Fibroblast of skin of scalp (primary cell): ENCODE measurements at regions not wholly inside any gene's neighbourhood (a gene's known extent, or its start where the extent isn't known, plus 50 kb on each side); places are given as distances from the start of the nearest gene placed in this dataset.

Experiments
- DNase-seq: peaks from one replicate; pipeline ENCODE4 v3.0.0-alpha.2; 2013

GRCh38 chr14:98069712-98070171 lies 1202.3 kb downstream of the BCL11B start:
- peak; percentile 79 for DNase-seq

GRCh38 chr14:98070536-98070935 lies 1201.5 kb downstream of the BCL11B start:
- DNase-seq: peak; percentile 32

GRCh38 chr14:98074111-98074510 lies 1197.9 kb downstream of the BCL11B start:
- no peak for DNase-seq

GRCh38 chr14:98077176-98077575 lies 1194.8 kb downstream of the BCL11B start:
- DNase-seq: no peak

- DNase-seq: no peak
Measured at GRCh38 chr14:98082833-98083232, 1189.2 kb downstream of the BCL11B start.

- peak; percentile 90 for DNase-seq
Measured at GRCh38 chr14:98085751-98086150, 1186.2 kb downstream of the BCL11B start.

GRCh38 chr14:98093111-98093510 lies 1178.9 kb downstream of the BCL11B start:
- DNase-seq: no peak

GRCh38 chr14:98099527-98099926 lies 1172.5 kb downstream of the BCL11B start:
- no peak for DNase-seq

GRCh38 chr14:98101323-98101722 lies 1170.7 kb downstream of the BCL11B start:
- no peak for DNase-seq

GRCh38 chr14:98103705-98104104 lies 1168.3 kb downstream of the BCL11B start:
- DNase-seq: no peak

- DNase-seq: no peak
Measured at GRCh38 chr14:98109326-98109725, 1162.7 kb downstream of the BCL11B start.

GRCh38 chr14:98112194-98112780 lies 1159.7 kb downstream of the BCL11B start:
- peak; percentile 24 for DNase-seq

GRCh38 chr14:98114122-98114895 lies 1157.7 kb downstream of the BCL11B start:
- DNase-seq: peak; percentile 86

GRCh38 chr14:98114946-98115345 lies 1157.1 kb downstream of the BCL11B start:
- DNase-seq: peak; percentile 58

GRCh38 chr14:98118749-98119148 lies 1153.2 kb downstream of the BCL11B start:
- DNase-seq: no peak

GRCh38 chr14:98119739-98120138 lies 1152.3 kb downstream of the BCL11B start:
- DNase-seq: no peak

- no peak for DNase-seq
Measured at GRCh38 chr14:98120831-98121464, 1151.0 kb downstream of the BCL11B start.

- no peak for DNase-seq
Measured at GRCh38 chr14:98122527-98122926, 1149.5 kb downstream of the BCL11B start.

- DNase-seq: peak; percentile 25
Measured at GRCh38 chr14:98130691-98131090, 1141.3 kb downstream of the BCL11B start.

GRCh38 chr14:98131406-98131805 lies 1140.6 kb downstream of the BCL11B start:
- DNase-seq: peak; percentile 51

GRCh38 chr14:98133806-98134205 lies 1138.2 kb downstream of the BCL11B start:
- no peak for DNase-seq

- no peak for DNase-seq
Measured at GRCh38 chr14:98136012-98136789, 1135.8 kb downstream of the BCL11B start.
